Activated CD8-positive, alpha-beta memory T cell treated with anti-CD3 and anti-CD28 coated beads, Interleukin-2, amount 50 U/mL, for 4 hours (primary cell): ENCODE measurements at regions not wholly inside any gene's neighbourhood (a gene's known extent, or its start where the extent isn't known, plus 50 kb on each side); places are given as distances from the start of the nearest gene placed in this dataset.
"Not testable (repeated sequence)": the region's sequence is repeated elsewhere in the genome, so short reads cannot be mapped to it uniquely, and the experiment has no call there.

Experiments used
- DNase-seq: peaks from one replicate; pipeline ENCODE4 v3.0.0-alpha.2; 2020

DNA sequence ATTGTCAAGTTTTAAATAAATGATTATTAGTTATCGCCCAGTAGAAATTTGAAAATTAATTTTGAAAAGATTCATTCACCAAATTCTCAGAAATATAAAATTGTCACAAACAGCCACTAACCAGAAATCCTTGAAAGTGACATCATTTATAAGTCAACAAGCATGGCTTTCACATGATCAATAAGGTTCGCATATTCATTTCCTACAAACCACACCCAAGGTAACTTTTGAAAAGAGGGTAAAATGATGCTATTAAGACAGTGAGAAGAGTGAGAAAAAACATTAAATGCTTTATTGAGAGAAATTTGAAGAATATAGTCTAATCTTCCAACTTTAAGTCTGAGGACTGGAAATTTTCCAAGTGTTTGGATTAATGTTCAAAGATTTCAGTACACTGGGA is 263.6 kb upstream of the ALCAM start:
- DNase-seq: no peak

- no peak for DNase-seq
These were observed 257.9 kb upstream of the ALCAM start for GRCh38 chr3:105108823-105109222.

GRCh38 chr3:105118905-105119304 is 247.8 kb upstream of the ALCAM start:
- no peak for DNase-seq

DNA sequence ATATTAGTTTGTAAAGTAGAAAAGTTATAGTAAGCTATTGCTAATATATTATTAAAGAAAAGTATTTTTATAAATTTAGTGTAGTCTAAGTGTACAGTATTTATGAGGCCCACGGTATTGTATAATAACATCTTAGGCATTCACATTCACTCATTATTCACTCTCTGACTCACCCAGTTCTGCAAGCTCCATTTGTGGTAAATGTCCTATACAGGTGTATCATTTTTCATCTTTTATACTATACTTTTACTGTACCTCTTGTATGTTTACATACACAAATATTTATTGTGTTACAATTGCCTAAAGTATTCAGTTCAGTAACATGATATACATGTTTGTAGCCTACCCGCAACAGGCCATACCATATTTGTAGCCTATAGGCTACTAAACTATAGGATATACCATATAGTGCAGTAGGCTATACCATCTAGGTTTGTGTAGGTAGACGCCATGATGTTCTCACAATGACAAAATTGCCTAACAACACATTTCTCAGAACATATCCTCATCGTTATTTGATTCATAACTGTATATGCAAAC is 246.8 kb upstream of the ALCAM start:
- DNase-seq: no peak

- DNase-seq: no peak
These were observed 235.8 kb upstream of the ALCAM start for GRCh38 chr3:105130911-105131310.

- DNase-seq: no peak
These were observed 228.8 kb upstream of the ALCAM start for GRCh38 chr3:105137911-105138310.

GRCh38 chr3:105139881-105140560 is 226.7 kb upstream of the ALCAM start:
- DNase-seq: no peak

GRCh38 chr3:105140899-105141367 is 225.8 kb upstream of the ALCAM start:
- DNase-seq: no peak

DNA sequence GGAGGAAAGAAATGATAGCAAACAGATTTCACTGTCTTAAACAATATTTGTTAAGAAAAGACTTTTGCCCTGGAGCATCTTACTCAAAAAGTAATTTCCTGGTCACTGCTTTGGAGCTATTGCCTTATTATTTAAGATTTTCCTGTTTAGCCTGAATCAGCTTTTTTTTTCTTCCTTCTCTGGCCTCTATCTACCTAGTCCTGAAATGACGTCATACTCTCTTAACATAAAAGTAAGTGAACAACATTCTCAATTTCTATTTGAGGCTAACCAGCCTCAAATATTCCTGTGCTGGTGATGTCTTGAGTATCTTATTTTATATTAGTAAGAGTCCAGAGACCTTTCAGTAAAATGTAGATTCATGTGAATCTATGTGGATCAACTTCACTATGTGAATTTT is 221.9 kb upstream of the ALCAM start:
- DNase-seq: no peak

- no peak for DNase-seq
These were observed 221.2 kb upstream of the ALCAM start for GRCh38 chr3:105145511-105145910.

DNA sequence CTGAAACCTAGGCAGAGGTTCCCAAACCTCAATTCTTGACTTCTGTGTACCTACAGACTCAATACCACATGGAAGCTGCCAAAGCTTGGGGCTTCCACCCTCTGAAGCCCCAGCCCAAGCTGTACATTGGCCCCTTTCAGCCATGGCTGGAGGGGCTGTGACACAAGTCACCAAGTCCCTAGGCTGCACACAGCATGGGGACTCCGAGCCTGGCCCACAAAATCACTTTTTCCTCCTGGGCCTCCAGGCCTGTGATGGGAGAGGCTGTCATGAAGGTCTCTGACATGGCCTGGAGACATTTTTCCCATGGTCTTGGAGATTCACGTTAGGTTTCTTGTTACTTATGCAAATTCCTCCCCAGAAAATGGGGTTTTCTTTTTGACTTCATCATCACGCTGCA is 217.5 kb upstream of the ALCAM start:
- DNase-seq: not testable (repeated sequence)

DNA sequence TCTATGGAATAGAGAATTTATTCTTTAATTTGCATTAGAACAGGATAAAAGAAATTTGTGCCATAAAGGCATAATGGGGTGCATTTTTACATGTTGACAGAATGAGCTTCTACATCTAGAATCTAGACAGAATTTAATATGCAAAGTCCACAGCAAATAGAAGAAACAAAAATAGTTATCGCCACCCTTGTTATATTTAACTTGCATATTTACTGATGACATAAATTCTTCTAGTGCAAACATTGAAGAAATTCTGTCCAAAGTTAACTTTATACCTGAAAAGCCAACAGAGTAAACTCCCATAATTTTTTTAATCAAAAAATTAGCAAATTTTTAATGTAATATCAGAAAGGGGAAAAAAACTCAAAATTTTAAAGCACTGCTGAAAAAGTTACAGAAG is 213.7 kb upstream of the ALCAM start:
- no peak for DNase-seq

DNA sequence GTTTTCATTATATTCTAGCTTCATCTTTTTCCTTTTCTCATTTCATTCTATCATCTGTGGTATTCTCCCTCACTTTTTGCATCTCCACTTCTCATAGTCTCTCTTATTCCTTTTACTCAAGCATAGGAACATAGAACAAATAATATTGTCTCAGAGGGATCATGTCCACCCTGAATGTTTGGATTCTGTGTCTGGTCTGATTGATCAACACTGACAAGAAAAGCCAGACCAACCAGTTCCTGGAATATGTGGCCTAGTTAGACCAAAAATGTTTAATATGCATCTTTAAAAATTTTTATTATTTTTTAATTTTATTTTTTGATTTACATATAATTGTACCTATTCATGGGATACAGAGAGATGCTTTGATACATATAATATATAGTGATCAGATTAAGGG is 212.0 kb upstream of the ALCAM start:
- DNase-seq: no peak

DNA sequence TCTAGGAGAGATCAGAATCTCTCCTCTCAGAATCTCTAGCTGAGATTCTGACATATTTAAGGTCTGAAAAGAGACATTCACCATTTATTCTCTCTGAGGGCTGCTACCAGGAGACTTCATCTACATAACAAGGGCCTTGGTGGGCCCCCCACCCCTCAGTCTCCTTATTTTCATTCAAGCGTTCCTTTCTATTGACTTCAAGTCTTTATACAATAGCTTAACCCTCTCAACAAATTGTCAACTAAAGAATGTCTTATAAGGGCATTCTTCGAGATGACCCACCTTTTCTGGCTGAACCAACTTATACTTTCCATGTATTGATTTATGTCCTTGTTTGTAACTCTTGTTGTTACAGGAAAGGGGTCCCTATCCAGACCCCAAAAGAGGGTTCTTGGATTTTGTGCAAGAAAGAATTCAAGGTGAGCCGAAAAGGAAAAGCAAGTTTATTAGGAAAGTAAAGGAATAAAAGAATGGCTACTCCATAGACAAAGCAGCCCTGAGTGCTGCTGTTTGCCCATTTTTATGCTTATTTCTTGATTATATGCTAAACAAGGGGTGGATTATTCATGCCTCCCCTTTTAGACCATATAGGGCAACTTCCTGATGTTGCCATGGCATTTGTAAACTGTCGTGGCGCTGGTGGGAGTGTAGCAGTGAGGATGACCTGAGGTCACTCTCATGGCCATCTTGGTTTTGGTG is 209.5 kb upstream of the ALCAM start:
- no peak for DNase-seq

- no peak for DNase-seq
These were observed 209.0 kb upstream of the ALCAM start for GRCh38 chr3:105157766-105158085.

DNA sequence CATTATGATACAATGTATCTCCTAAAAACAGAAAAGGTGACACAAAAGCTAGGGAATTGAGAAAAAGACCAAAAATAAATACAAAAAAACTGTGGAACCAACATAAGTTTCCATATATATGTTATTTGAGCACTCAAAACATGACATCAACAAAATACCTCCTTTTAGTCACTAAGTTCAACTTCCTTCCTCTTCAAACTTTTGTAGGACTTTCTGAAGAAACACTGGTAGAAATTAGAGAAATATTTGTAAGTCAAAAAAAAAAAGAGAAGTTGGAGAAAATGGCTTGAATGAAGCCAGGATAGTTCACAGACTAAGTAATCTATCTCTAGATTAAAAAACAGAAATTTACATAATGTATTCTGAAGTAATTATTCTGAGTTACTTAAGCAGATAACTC is 208.4 kb upstream of the ALCAM start:
- no peak for DNase-seq

- no peak for DNase-seq
These were observed 204.3 kb upstream of the ALCAM start for GRCh38 chr3:105162448-105162847.

- no peak for DNase-seq
These were observed 199.8 kb upstream of the ALCAM start for GRCh38 chr3:105166893-105167292.

- DNase-seq: no peak
These were observed 196.3 kb upstream of the ALCAM start for GRCh38 chr3:105170423-105170822.

- no peak for DNase-seq
These were observed 192.6 kb upstream of the ALCAM start for GRCh38 chr3:105174017-105174615.

GRCh38 chr3:105177576-105177975 is 189.1 kb upstream of the ALCAM start:
- DNase-seq: no peak

- DNase-seq: no peak
These were observed 179.4 kb upstream of the ALCAM start for GRCh38 chr3:105187344-105187743.

DNA sequence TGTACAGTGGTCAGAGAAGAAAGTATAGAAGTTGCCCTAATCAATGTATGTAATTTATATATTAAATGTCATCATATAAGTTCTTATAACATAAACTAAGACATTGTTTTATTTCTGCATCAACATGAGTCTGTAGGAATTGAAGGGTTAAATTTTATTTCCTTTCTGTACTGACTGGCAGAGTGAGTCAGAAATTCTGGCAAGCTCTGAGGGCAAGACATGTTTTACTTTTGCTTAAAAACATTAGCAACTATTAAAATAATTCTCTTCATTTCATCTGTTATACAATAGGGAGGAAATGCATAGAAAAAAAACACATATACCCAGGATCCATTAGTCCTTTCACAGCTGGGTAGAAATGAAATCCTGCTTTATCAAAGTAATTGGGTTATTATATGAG is 171.4 kb upstream of the ALCAM start:
- DNase-seq: no peak

DNA sequence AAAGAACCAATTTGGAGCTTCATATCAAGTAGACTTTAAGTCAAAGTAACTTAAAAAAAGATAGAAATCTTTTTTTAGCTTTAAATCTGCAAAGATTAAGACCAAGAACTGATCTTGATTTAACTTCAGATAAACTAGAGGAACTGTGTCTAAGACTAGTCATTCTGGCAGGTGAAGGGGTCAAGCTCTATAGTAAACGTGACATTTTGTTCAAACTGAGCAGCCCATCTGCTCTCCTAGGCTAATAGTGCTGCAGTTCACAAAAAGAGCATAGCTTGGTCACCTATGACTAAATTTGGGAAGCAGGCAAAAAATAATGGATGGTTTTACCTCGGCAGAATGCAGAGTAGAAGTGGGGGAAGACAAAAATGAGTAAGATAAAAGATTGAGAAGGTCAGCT is 168.8 kb upstream of the ALCAM start:
- DNase-seq: no peak
